ENCODE measurements at regions not wholly inside any gene's neighbourhood (a gene's known extent, or its start where the extent isn't known, plus 50 kb on each side); places are given as distances from the start of the nearest gene placed in this dataset.
"Not testable (repeated sequence)": the region's sequence is repeated elsewhere in the genome, so short reads cannot be mapped to it uniquely, and the experiment has no call there.

DNA sequence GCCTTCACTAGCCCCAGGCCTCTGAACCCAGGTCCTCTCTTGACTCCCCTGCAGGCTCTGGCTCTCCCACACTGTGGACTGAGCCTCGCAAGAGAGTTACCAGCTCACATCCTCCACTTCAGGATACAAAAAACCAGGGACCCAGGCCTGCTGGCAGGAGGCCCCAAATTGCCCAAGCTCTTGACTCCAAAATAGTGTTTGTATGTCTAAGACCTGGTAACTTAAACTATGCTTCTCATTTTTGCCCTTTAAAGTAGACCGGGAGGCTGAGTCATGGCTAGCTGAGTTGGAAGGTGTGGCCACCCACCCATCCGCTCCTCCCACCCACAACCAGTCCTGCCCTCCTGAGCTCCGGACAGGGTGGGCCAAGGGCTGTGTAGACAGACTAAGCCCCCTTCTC lies 250.0 kb downstream of the SOX9 start:
- H3K36me3 Mint-ChIP-seq: no peaks in the 10 kb centered on the region
- ATAC-seq (ENCODE audit: low read depth) (no peak), DNase-seq (ENCODE audit: low spot score in 2 of 2) (no peak)
- H3K9me3 Mint-ChIP-seq: no peaks in the 10 kb centered on the region
- no peak overlapping the region for H3K27ac Mint-ChIP-seq
- H3K4me3 Mint-ChIP-seq: no peak overlapping the region
- H3K4me1 Mint-ChIP-seq: no peaks in the 10 kb centered on the region
- H3K27me3 Mint-ChIP-seq: no peaks in the 10 kb centered on the region

DNA sequence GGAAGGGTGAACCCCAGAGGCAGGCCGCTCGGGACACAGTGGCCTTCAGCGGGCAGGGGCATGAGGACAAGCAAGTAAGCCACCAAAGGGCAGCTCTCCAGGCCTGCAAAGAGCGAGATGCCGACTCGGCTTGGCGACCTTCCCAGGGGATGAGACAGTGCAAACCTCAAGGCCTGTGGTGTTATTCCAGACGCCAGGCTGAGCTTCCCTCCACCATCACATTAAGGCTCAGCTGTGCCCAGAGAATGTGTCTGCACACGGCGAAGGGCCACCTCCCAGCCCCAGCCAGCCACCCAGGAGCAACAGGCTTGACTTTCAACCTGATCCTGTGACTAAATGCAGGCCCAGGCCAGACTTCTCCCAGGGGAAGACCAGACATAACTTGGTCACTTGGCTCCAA lies 251.4 kb downstream of the SOX9 start:
- H3K27me3 Mint-ChIP-seq: peaks cover 2% of the 10 kb centered on the region
- H3K4me1 Mint-ChIP-seq: no peaks in the 10 kb centered on the region
- no peak for ATAC-seq (ENCODE audit: low read depth)
- H3K9me3 Mint-ChIP-seq: peaks cover 3% of the 10 kb centered on the region
- no peak overlapping the region for H3K27ac Mint-ChIP-seq
- no peak for DNase-seq (ENCODE audit: low spot score in 2 of 2)
- H3K36me3 Mint-ChIP-seq: peaks cover 2% of the 10 kb centered on the region
- no peak overlapping the region for H3K4me3 Mint-ChIP-seq

DNA sequence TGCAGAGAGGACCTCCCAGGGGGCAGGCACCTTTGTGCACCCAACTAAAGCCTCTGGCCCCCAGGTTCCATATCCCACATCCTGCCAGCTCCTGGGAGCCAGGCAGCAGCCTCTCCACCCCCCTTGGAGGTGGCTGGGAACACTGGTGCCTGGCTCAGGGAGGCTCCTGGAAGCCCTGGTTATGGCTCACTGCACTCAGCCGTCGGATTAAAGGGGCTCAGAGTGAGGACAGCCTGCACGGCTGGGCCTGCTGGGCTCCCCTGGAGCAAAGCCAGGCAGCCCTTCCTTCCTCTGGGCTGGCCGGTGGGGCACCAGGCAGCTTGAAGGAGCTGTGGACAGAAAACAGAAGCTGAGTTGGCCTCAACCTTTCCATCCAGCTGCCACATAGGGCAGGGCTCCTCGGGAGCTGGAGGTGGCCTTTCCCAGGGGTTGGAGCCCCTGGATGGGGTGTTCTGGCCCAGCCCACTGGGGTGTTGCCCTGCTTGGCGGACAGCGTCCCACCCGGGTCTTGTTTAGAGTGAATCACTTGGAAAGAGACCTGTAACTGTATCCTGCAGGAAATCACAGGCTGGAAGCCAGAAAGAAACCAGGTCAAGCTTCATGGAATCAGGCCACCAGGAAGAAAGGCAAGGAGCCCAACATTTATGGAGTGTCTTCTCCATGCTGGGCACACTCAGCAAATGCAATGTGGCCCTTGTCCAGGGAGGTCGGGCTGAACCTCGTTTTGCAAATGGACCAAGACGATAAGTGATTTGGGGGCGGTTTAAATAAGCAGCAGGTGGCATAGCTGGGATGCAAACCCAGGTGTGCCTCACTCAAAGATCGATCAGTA lies 253.3 kb downstream of the SOX9 start:
- H3K27me3 Mint-ChIP-seq: peaks cover 4% of the 10 kb centered on the region
- H3K9me3 Mint-ChIP-seq: peaks cover 3% of the 10 kb centered on the region
- no peak overlapping the region for H3K4me3 Mint-ChIP-seq
- ATAC-seq (ENCODE audit: low read depth): no peak
- no peak for DNase-seq (ENCODE audit: low spot score in 2 of 2)
- no peak overlapping the region for H3K27ac Mint-ChIP-seq
- peaks cover 3% of the 10 kb centered on the region for H3K36me3 Mint-ChIP-seq
- no peaks in the 10 kb centered on the region for H3K4me1 Mint-ChIP-seq

DNA sequence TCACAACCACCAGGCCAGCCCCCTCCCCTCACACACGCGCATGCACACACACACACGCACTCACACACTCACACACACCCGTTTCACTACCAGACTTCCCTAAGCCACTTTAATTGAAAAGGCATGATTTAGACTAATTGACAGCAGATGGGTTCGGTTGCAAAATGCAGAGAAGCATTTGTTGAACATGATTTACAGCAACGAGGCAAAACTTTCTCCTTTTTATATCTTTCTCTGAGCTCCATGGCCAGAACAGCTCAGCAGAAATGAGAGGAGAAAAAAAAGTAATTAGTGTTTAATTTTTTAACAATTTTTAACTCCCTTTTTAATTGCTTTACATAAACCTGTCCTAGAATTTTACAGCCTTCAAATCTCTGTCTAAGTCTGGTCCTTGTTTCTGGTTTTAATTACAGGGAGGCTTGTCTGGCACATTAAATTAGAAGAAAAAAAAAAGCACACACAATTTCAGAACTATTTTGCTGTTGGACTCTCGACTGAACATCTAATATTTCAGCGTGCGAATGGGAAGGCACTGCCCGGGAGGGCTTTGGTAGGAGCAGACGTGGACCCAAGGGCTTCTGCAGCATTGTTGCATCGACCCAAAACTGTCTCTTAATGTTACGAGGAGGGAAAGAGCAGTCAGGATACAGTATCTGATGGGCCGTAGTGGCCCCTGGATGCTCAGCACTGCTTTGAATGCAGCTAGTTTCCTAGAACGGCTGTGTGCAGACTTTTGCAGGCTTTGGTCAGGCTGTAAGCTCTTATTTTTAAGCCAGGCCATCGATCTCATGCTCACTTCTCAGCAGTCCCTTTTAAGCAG lies 255.9 kb downstream of the SOX9 start:
- no peak overlapping the region for H3K27ac Mint-ChIP-seq
- peaks cover 3% of the 10 kb centered on the region for H3K36me3 Mint-ChIP-seq
- ATAC-seq (ENCODE audit: low read depth): no peak
- no peaks in the 10 kb centered on the region for H3K4me1 Mint-ChIP-seq
- no peak overlapping the region for H3K4me3 Mint-ChIP-seq
- H3K27me3 Mint-ChIP-seq: peaks cover 4% of the 10 kb centered on the region
- no peak for DNase-seq (ENCODE audit: low spot score in 2 of 2)
- H3K9me3 Mint-ChIP-seq: peaks cover 3% of the 10 kb centered on the region

DNA sequence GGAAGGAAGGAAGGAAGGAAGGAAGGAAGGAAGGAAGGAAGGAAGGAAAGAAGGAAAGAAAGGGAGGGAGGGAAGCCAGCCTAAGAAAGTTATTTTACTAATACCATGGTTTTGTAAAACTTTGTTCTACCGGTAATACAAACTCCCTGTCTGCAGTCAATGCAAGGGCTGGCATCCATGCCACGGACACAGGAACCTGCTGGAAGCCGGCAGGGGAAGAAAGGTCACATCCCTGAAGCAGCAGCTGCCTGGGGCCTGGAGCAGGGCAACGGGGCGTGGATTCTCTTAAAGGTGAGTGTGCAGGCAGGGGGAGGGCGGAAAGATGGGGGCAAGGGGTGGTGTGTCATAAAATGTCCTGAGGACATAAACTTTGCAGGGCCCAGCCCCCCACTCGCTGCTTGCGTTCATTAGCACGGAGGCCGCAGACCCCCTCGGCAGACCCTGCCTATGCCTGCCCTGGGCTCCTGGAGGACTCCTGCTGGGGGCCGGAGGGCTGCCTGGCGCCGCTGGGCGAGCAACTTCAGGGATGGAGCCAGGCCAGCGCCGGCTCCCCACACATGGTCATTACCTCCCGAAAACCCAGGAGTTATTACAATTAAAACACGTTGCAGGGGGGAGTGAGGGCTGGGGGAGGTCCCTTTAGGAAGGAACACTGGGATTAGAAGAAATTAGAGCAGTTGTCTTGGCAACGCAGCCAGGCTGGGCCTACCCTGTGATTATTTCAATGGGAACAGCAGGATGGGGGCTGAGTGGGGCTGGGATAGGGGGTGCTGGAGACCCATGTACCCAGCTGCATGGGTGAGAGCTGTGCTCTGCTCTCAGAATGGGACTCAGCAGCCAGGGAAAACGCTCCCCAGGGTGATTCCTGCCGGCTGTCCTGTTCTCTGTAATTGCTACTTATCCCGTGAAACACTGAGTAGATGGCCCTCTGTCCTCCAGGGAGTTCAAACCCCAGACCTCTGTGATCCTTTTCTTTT lies 257.9 kb downstream of the SOX9 start:
- H3K9me3 Mint-ChIP-seq: peaks cover 3% of the 10 kb centered on the region
- no peak for ATAC-seq (ENCODE audit: low read depth)
- H3K4me1 Mint-ChIP-seq: no peaks in the 10 kb centered on the region
- H3K27me3 Mint-ChIP-seq: peaks cover 7% of the 10 kb centered on the region
- DNase-seq (ENCODE audit: low spot score in 2 of 2): no peak
- no peak overlapping the region for H3K4me3 Mint-ChIP-seq
- peaks cover 3% of the 10 kb centered on the region for H3K36me3 Mint-ChIP-seq
- H3K27ac Mint-ChIP-seq: no peak overlapping the region

DNA sequence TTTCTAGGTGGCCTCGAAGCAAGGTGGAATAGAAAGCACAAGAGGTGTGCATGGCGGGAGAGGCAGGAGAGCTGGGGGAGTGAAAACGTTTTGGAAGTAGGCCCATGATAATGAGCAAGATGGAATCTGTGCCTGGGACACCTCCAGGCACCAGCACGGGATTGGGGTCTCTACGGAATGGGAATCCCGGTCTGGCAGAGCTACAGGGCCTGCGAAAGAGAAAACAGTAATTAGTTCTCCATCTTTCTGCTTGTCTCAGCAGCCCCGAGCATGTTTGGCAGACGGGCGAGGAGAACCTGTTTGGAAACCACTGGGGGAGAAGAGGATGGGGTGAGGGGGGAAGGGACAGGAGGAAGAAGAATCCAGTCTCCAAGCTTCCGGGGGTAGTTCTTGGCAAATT lies 258.7 kb downstream of the SOX9 start:
- H3K4me1 Mint-ChIP-seq: no peaks in the 10 kb centered on the region
- H3K27ac Mint-ChIP-seq: no peak overlapping the region
- DNase-seq (ENCODE audit: low spot score in 2 of 2) (no peak), ATAC-seq (ENCODE audit: low read depth) (no peak)
- H3K4me3 Mint-ChIP-seq: no peak overlapping the region
- peaks cover 7% of the 10 kb centered on the region for H3K27me3 Mint-ChIP-seq
- H3K9me3 Mint-ChIP-seq: peaks cover 3% of the 10 kb centered on the region
- peaks cover 3% of the 10 kb centered on the region for H3K36me3 Mint-ChIP-seq

DNA sequence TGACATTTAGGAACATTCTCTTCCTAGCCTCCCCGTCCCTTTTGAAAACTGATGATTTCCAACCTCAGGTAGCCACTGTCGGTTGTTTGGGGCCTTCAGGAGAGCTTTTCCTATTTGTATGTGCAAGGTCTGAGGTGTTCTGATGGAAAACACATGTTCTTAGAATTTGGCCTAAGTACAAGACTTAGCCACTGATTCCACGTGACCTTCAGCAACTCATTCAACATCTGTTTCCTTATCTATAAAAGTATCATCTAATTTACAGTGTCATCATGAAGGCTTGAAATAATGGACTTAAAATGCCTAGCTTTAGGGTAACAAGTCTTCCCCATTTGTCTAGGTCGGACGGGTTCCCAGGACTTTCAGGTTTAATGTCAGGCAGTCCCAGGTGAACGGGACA lies 259.3 kb downstream of the SOX9 start:
- H3K4me3 Mint-ChIP-seq: no peak overlapping the region
- H3K4me1 Mint-ChIP-seq: no peaks in the 10 kb centered on the region
- H3K27ac Mint-ChIP-seq: no peak overlapping the region
- peaks cover 3% of the 10 kb centered on the region for H3K36me3 Mint-ChIP-seq
- DNase-seq (ENCODE audit: low spot score in 2 of 2) (no peak), ATAC-seq (ENCODE audit: low read depth) (no peak)
- H3K9me3 Mint-ChIP-seq: peaks cover 3% of the 10 kb centered on the region
- peaks cover 7% of the 10 kb centered on the region for H3K27me3 Mint-ChIP-seq

DNA sequence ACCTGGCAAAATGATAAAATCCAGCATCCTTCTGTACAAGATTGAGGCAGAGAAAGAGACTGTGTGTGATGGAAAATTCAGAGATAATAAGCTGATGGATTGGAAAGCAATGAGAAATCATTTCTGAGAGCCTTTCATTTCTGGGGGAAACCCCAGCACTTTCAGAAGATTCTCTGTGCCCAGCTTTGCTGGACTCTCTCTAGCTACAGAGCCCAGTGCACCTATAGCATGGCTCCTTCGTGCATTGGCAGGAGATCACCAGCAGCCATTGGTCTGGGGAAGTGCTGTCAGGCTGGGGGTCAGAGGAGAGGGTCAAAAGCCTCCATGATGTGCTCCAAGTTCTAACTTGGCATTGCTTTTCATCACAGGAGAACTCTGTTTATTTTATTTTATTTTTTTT lies 259.9 kb downstream of the SOX9 start:
- Mint-ChIP-seq H3K4me3 (no peak overlapping the region), H3K27ac (no peak overlapping the region), H3K4me1 (no peaks in the 10 kb centered on the region), H3K36me3 (peaks cover 3% of the 10 kb centered on the region), H3K9me3 (peaks cover 3% of the 10 kb centered on the region), H3K27me3 (peaks cover 8% of the 10 kb centered on the region)
- DNase-seq (ENCODE audit: low spot score in 2 of 2) (no peak), ATAC-seq (ENCODE audit: low read depth) (no peak)

DNA sequence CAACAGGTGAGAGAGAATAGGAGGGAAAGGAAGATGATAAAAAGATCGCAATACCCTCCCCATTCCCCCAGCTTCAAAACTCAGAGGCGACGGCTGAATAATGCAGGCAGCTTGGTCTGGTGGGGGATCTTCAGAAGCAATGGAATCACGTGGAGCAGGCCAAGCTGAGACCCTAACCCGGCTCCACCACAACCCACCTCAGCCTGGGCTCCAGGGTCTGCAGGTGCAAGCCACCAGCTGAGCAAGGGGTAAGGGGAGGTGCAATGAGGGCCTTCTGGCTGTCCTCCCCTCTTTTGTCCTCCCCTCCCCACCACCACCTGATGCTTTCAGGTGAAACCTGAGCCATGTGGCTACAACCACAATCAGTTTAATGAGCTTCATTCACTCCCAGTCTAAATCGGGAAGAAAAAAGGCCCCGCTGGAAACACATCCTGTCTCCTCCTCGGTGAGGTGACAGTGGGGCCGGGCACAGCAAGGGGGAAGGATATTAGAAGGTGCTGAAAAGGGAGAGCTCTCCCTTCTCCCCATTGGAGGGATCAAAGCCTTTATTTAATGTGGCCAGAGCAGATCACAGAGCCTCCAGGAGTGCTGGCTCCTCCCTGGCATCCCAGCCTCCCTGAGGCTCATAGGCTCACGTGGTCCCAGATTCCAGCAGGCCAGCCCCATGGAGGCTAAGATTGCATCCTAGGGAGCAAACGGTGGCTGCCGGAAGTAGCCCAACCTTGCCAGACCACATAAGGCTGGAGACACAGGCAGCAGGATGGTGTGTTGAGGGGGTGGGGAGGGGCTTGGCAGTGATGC lies 261.0 kb downstream of the SOX9 start:
- H3K27ac Mint-ChIP-seq: no peak overlapping the region
- no peaks in the 10 kb centered on the region for H3K9me3 Mint-ChIP-seq
- H3K4me3 Mint-ChIP-seq: no peak overlapping the region
- ATAC-seq (ENCODE audit: low read depth) (no peak), DNase-seq (ENCODE audit: low spot score in 2 of 2) (no peak)
- peaks cover 8% of the 10 kb centered on the region for H3K27me3 Mint-ChIP-seq
- H3K4me1 Mint-ChIP-seq: no peaks in the 10 kb centered on the region
- H3K36me3 Mint-ChIP-seq: peaks cover 1% of the 10 kb centered on the region

DNA sequence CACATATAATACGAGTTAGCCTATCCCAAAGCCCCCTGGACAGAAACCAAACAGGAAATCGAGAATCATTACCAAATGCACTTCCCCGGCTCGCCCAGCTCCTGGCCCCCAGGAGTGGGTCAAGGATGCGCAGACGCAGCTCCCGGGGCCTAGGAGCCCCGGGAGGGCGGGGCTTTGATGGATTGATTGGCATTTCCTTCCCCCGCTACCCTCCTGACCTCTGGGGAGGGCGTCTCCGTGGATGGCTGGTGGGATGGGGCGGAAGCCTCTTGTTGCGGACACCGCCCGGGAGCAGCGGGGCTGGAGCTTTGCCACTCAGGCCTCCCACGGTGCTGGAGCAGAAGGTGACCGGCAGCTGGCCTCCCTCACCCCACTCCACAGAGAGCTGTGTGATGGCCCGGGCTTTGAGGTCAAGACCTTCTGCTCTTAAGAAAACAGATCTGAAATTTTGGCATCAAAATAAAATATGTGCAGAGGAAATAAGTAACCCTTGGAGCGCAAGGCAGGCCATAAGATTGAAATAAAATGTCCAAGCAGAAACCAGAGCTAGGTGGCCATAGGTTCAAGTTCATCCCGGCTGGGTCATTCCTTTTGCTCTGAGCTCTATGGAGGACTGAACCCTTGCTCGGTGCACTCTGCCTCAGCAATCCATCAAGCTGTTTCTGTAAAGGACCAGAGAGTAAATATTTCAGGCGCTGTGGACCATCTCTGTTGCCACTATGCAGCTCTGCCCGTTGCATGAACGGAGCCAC lies 262.3 kb downstream of the SOX9 start:
- Mint-ChIP-seq H3K36me3 (peaks cover under 1% of the 10 kb centered on the region), H3K9me3 (no peaks in the 10 kb centered on the region), H3K4me1 (no peaks in the 10 kb centered on the region), H3K4me3 (no peak overlapping the region), H3K27ac (no peak overlapping the region), H3K27me3 (peaks cover 11% of the 10 kb centered on the region)
- ATAC-seq (ENCODE audit: low read depth) (no peak), DNase-seq (ENCODE audit: low spot score in 2 of 2) (no peak)

DNA sequence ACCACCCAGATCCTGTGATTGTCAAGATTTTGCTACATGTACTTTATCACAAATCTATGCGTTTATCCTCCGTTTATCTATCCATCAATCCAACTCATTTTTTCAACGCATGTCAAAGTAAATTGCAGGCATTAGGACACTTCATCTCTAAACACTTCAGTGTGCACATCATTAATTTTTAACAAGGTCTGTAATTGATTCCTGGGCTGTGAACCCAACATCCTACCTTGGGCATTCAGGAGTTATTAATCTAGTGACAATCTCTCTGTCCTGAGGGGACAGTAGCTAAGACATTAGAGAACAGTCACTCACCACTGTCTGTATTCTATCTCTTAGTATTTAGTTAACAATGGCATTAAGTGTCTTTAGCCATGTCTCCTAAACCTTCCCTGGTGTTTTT lies 264.7 kb downstream of the SOX9 start:
- Mint-ChIP-seq H3K4me1 (no peaks in the 10 kb centered on the region), H3K9me3 (no peaks in the 10 kb centered on the region), H3K4me3 (no peak overlapping the region), H3K36me3 (no peaks in the 10 kb centered on the region), H3K27ac (no peak overlapping the region), H3K27me3 (peaks cover 10% of the 10 kb centered on the region)
- no peak for DNase-seq (ENCODE audit: low spot score in 2 of 2)
- ATAC-seq (ENCODE audit: low read depth): no peak

DNA sequence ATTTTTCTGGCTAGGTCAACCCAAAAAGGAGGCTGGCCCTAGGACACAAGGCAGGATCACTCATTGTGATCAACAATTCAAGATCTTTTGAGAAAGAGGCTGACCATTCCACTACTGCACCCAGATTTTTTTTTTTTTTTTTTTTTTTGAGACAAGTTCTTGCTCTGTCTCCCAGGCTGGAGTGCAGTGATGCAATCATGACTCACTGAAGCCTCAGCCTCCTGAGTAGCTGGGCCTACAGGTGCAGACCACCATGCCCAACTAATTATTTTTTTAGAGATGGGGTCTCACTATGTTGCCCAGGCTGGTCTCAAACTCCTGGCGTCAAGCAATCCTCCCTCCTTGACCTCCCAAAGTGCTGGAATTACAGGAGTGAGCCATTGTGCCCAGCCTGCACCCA lies 265.4 kb downstream of the SOX9 start:
- not testable (repeated sequence) for H3K36me3 Mint-ChIP-seq; H3K9me3 Mint-ChIP-seq; H3K4me3 Mint-ChIP-seq; H3K27me3 Mint-ChIP-seq; DNase-seq (ENCODE audit: low spot score in 2 of 2); H3K4me1 Mint-ChIP-seq; H3K27ac Mint-ChIP-seq; ATAC-seq (ENCODE audit: low read depth)
